Esophagus squamous epithelium (tissue), 5 donors: ENCODE measurements at regions not wholly inside any gene's neighbourhood (a gene's known extent, or its start where the extent isn't known, plus 50 kb on each side); places are given as distances from the start of the nearest gene placed in this dataset.
A peak's percentile ranks its signal among the peaks of the same experiment; 100 is the strongest.

Experiments
- DNase-seq: peaks from one replicate; lab custom pipeline; 2025; lab: John Stamatoyannopoulos, UW
- H3K27ac ChIP-seq, 4 donors: fragments of 200-600 bp; sonication (generic); one replicate each; pipeline ENCODE4 v1.5.1; 2016 to 2019; ENCODE audit warnings: mild to moderate bottlenecking in 1 of 4
- H3K27me3 ChIP-seq, 4 donors: fragments of 200-600 bp; sonication (generic); 1 replicate in 3 of 4; 2 replicates in 1 of 4; pipeline versions ENCODE4 v1.5.1 to v1.6.0; 2017 to 2021; ENCODE audit warnings: antibody characterized with exemption in 1 of 4
- H3K36me3 ChIP-seq, 3 donors: fragments of 200-600 bp; sonication (generic); one replicate each; pipeline ENCODE4 v1.5.1; 2016 to 2019
- H3K4me1 ChIP-seq, 3 donors: fragments of 200-600 bp; sonication (generic); one replicate each; pipeline ENCODE4 v1.5.1; 2017 to 2019
- H3K4me3 ChIP-seq, 4 donors: fragments of 200-600 bp; sonication (generic); 1 replicate in 3 of 4; 2 replicates in 1 of 4; pipeline ENCODE4 v1.5.1; 2016 to 2019; ENCODE audit warnings: mild to moderate bottlenecking in 2 of 4, moderate library complexity in 1 of 4
- H3K9me3 ChIP-seq, 3 donors: fragments of 200-600 bp; sonication (generic); one replicate each; pipeline ENCODE4 v1.5.1; 2016 to 2019
- CTCF ChIP-seq, 6 experiments: fragments of 450-650 bp in 4 of 6; fragments of 200-600 bp in 2 of 6; sonication (generic) in 2 of 6; IDR thresholded peaks; one replicate each; pipeline ENCODE4 v1.5.1; 2016 to 2019; ENCODE audit warnings: antibody characterized with exemption in 6 of 6, mild to moderate bottlenecking in 4 of 6, moderate library complexity in 4 of 6
- POLR2A ChIP-seq, 4 donors: fragments of 450-650 bp; IDR thresholded peaks; one replicate each; pipeline ENCODE4 v1.6.1; 2017; ENCODE audit warnings: antibody characterized with exemption in 4 of 4, mild to moderate bottlenecking in 4 of 4, moderate library complexity in 3 of 4
- WGBS, 2 donors: methylation state at CpG; one replicate each; pipeline ENCODE4 v1.1.5; 2018; 5-methylcytosine and 5-hydroxymethylcytosine counted together
- intact Hi-C: fragments of 100-400 bp; cut with DNase I; formaldehyde crosslinking; loops from one replicate; pipeline ENCODE4 v1.15.0; 2022
- donor health status: DM: yes; HTN: yes; CAD: no.

GRCh38 chr3:194858382-194858781 is 172.7 kb downstream of the FAM43A start:
- TF ChIP-seq POLR2A (IDR thresholded peaks at IDR 0.05) (no peak), CTCF (IDR thresholded peaks at IDR 0.05) (no peak)
- intact Hi-C loops = no loop called here
- H3K27ac ChIP-seq = no peak overlapping the region
- no peaks in the 10 kb centered on the region for H3K9me3 ChIP-seq
- WGBS, 2 donors = 82 to 85% methylated on average over 2 of the region's 2 CpGs
- no peak overlapping the region for H3K4me3 ChIP-seq
- H3K27me3 ChIP-seq = no peaks in the 10 kb centered on the region
- H3K36me3 ChIP-seq = no peaks in the 10 kb centered on the region
- H3K4me1 ChIP-seq = peaks cover 0 to 17% (median 6%) of the 10 kb centered on the region in 3 donors
- DNase-seq = no peak

- Histone ChIP-seq H3K27ac (no peak overlapping the region), H3K4me3 (no peak overlapping the region), H3K4me1 (peaks cover 0 to 25% (median 0%) of the 10 kb centered on the region in 3 donors), H3K27me3 (no peaks in the 10 kb centered on the region), H3K9me3 (no peaks in the 10 kb centered on the region), H3K36me3 (no peaks in the 10 kb centered on the region)
- DNase-seq = no peak
- intact Hi-C loops = no loop called here
- TF ChIP-seq CTCF (IDR thresholded peaks at IDR 0.05) (no peak), POLR2A (IDR thresholded peaks at IDR 0.05) (no peak)
- WGBS, 2 donors = 64 to 85% methylated on average over 6 to 9 of the region's 9 CpGs
Measured at GRCh38 chr3:194860725-194861124, 175.0 kb downstream of the FAM43A start.

- Histone ChIP-seq H3K4me3 (no peak overlapping the region), H3K9me3 (no peaks in the 10 kb centered on the region), H3K36me3 (no peaks in the 10 kb centered on the region), H3K27me3 (no peaks in the 10 kb centered on the region), H3K4me1 (peaks cover 0 to 25% (median 0%) of the 10 kb centered on the region in 3 donors), H3K27ac (no peak overlapping the region)
- TF ChIP-seq CTCF (IDR thresholded peaks at IDR 0.05) (no peak), POLR2A (IDR thresholded peaks at IDR 0.05) (no peak)
- intact Hi-C loops = no loop called here
- 77 to 78% methylated on average over 4 of the region's 4 CpGs for WGBS, 2 donors
- no peak for DNase-seq
Measured at GRCh38 chr3:194861375-194861774, 175.7 kb downstream of the FAM43A start.

- Histone ChIP-seq H3K9me3 (peaks cover 0 to 3% (median 0%) of the 10 kb centered on the region in 3 donors), H3K27me3 (no peaks in the 10 kb centered on the region), H3K4me3 (no peak overlapping the region), H3K36me3 (no peaks in the 10 kb centered on the region), H3K27ac (peak overlapping the region in 3 of 4 donors; percentile 6 to 76 (median 64)), H3K4me1 (peaks cover 0 to 46% (median 9%) of the 10 kb centered on the region in 3 donors)
- DNase-seq = no peak
- intact Hi-C loops = no loop called here
- WGBS, 2 donors = 50 to 69% methylated on average over 3 of the region's 3 CpGs
- TF ChIP-seq CTCF (IDR thresholded peaks at IDR 0.05) = no peak
- TF ChIP-seq POLR2A (IDR thresholded peaks at IDR 0.05) = no peak
Measured at GRCh38 chr3:194865061-194865460, 179.4 kb downstream of the FAM43A start.

DNA sequence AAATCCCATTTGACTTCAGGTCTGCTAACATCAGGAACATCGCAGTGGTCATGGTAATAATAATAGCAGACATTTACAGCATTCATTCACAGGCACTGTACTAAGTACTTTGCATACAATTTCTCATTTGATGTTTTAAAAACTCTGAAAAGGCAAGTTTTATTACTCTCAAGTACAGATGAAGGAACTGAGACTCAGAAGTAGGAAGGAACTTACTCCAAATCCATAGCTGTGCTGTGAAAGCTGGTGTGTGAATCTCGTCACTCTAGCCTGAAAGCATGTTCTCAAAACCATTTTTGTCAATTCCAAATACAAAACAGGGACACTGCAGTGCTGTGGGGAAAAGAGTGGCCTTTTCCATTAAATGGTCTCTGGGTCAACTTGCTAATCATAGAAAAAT is 179.9 kb downstream of the FAM43A start:
- intact Hi-C loops = no loop called here
- H3K27ac ChIP-seq = peak overlapping the region in 3 of 4 donors; percentile 7 to 76 (median 64)
- 66 to 88% methylated on average over 2 of the region's 2 CpGs for WGBS, 2 donors

More for the DNA sequence above, 179.9 kb downstream of the FAM43A start:
- Histone ChIP-seq H3K36me3 (no peaks in the 10 kb centered on the region), H3K9me3 (peaks cover 0 to 5% (median 0%) of the 10 kb centered on the region in 3 donors), H3K4me3 (no peak overlapping the region), H3K4me1 (peaks cover 4 to 52% (median 13%) of the 10 kb centered on the region in 3 donors), H3K27me3 (no peaks in the 10 kb centered on the region)
- TF ChIP-seq CTCF (IDR thresholded peaks at IDR 0.05) (no peak), POLR2A (IDR thresholded peaks at IDR 0.05) (no peak)
- DNase-seq = no peak
